ENCODE measurements at regions not wholly inside any gene's neighbourhood (a gene's known extent, or its start where the extent isn't known, plus 50 kb on each side); places are given as distances from the start of the nearest gene placed in this dataset.

DNA sequence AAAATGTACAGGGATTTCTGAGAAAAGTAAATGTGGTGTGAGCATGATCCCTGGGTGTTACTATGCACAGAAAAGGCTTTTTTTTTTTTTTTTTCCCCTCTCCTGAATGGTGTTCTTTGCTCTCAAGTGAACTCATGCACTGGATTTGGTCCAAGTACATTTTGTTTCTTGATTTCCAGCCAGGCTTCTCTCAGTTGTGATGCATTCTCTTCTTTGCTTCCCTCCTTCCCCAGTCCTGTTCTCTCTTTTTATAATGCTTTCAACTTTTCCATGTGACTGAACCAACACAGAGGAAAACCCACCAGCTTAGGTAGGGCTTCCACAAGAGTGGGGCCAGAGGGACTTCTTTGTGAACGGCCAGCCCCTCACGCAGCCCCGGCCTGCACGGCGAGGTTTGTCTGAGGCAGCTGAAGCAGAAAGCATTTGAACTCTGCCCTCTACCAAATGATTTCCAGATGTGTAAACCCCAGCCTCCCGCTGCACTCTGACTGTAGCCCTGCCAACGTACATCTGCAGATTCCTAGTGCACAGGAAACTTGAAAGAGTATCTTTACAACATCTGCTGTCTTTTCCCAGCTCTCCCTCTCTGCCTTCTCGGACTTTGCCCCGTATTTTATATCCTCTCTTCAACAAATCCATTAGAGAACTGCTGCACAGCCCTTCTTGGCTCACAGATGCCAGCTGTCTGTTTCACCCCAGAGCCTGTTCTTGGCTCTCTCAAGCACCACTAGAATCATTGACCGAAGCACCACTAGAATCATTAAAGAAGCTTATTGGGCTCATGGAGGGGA, 71.8 kb upstream of the CD180 start:
- DNase-seq (ENCODE audit: low read depth in 2 of 2), result no peak

DNA sequence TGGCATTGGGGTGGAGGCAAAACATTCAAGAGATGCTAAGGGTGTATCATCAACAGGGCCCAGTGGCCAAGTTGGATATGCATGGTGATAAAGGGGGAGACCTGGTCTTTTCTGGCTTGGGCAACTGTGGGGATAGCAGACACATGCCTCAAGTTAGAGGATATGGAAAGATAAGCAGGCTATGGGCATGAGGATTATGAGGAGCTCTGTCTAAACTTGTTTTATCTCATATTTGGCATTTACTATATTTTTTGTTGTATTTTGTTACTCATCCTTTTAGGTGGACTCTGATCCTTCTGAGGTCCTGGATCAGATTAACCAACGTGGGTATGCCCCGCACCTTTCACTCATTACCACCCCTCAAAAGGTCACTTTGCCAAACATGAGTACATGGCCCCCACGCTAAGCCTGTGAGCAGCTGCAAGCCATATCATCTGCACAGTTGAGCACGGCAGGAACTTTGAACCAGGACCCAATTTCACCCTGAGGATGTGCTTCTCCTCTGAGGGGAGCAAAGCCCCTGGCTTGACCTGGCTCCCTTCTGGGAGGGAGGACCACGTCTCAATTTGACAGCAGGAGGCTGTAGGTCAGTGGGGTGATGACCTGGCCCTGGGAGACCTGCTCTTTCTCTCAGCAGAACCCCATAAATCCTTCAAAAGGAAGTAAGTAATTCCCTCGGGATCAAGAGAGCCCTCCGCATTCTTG, 71.1 kb upstream of the CD180 start:
- DNase-seq (ENCODE audit: low read depth in 2 of 2), result no peak

DNA sequence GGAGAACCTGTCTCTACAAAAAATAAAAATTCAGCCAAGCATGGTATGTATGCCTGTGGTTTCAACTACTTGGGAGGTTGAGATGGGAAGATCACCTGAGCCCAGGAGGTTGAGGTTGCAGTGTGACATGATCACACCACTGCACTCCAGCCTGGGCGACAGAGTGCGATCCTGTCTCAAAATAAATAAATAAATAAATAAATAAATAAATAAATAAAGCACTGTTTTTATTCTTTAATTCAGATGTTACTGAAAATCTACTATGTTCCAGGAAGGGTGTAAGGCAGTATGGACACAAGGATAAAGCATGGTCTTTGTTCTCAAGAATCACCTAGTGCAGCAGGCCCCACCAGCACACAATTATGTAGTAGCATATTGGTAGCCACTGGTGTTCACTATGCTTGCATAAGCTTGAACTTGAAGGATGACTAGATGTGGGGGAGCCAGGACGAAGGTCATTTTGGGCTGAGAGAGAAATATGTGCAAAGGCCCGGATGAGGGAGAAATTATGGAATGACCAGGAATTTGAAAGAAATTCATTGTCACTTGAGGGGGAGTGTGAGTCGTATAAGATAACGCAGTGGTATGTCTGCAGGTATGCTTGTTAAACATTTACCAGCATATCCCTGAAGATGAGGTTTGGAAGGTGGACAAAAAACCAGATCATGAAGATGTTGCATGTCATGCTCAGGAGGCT, 70.2 kb upstream of the CD180 start:
- DNase-seq (ENCODE audit: low read depth in 2 of 2), result no peak

DNA sequence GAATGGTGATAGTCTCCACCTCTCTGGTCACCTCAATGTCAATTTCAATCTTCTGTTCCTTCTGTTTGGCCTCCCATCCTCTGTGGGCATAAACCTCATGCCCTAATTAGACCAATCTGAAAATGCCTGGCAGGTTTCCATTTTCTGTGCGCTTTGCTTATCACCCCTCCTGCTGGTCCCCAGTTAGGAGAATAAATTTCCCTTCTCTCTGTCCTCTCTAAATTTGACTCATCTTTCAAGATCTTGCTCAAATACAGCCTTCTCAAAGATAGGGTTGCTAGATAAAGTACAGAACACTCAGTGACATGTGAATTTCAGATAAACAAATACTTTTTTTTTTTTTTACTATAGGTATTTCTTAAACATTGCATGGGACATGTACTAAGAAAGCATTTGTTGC, 69.4 kb upstream of the CD180 start:
- DNase-seq (ENCODE audit: low read depth in 2 of 2), result no peak

DNA sequence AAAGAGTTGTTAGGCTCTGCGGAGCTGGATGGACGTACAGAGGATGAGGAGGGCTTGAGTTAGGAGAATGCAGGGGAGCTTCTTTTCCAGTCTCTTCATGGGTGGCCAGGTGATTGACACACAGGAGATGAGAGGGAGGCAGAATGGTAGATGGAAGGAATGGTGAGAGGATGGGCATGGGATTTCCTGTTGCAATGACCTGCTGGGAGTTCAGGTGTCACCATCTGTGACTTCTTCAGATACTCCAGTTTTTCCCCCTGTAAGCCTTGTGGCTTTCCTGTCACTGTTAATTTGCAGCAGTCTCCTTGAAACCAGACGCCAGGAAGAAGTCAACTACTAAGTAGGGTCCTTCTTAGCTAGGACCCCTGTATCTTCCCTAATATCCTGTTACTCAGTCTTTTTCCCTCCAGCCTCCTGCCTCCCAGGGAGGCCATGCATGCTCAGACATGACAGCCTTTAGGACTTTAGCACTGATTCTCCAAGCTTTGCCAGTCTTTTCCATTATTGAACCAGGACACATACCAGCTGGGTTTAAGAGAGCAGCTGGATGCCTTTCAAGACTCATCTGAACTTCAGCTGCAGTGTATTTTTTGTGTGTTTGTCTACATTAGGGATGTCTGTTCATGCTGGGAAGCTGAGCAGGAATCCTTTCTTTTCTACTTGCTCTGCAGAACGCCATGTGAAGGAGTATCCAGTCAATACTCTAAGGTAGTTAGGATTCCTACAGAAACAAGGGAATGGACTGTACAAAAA, 67.2 kb upstream of the CD180 start:
- no peak for DNase-seq (ENCODE audit: low read depth in 2 of 2)

DNA sequence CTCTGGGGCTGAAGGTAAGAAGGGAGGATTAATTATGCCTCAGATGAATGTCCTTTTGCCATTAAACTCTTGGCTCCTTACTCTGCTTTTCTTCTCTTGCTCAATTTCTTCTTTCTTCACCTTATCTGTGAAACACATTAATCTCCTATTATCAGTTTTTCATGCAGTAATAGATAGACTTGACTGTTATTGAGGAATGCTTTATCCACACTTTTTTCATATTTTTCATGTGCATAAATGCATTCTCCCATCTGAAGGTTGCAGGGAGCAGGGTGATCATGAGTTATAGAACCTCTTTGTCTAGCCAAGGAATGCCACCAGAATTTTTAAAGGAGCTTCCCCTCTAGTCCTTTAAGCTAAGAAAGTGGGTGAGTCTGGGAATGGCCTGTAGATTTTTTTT, 66.4 kb upstream of the CD180 start:
- DNase-seq (ENCODE audit: low read depth in 2 of 2), result no peak

DNA sequence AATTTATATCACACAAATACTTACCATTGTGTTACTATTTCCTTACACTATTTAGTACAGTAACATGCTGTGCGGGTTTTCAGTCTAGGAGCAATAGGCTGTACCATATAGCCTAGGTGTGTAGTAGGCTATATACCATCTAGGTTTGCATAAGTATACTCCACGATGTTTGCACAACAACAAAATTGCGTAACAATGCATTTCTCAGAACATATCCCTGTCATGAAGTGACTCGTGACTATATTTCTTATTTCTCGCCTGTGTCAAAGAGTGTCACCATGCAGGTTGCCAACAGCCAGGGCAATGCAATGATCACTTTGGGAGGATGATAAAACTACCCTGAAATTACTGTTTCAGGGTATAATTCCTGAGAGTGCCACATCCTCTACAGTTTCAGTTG, 65.6 kb upstream of the CD180 start:
- DNase-seq (ENCODE audit: low read depth in 2 of 2), result no peak

DNA sequence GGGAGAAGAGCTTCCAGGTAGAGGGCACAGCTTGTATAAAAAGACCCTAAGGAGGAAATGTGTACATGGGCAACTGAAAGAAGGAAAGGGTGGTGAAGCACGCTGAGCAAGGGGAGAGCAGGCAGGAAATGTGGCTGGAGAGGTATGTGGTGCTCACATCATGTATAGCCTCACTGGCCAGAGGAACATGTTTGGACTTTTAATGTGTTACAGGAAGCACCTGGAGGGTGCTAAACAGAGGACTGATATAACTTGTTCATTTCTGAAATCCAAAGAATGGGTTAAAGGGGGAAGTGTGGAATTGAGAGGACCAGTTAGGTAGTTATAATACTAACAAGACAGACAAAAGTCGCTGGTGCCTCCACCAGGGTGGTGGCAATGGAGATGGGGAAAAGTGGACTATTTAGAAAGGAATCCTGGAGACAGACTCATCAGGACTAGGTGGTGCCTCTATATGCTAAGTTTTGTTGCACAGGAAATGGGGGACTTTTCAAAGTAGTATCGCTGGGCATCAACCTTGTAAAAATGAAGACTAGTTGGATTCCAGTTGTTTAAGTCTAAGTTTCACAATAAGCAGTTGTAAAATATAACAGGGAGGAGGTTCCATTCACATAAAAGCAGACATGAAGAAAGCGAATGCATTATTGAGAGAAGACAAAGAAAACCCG, 63.1 kb upstream of the CD180 start:
- no peak for DNase-seq (ENCODE audit: low read depth in 2 of 2)

DNA sequence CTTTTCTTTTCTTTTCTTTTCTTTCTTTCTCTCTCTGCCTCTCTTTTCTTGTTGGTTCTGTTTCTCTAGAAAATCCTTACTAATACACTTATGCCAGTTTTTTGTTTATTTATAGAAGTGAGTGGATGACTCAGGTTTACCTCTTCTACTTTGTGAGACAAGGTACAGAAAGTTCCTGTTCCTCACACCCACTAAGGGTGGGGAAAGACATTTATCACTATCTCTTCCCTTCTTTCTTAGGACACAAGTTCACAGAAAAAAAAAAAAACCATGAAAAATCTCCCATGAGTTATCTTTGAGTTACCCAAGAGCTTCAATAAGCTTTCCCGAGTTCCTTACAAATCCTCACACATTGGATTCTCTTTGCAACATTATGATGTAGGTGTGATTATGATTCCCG, 60.9 kb upstream of the CD180 start:
- no peak for DNase-seq (ENCODE audit: low read depth in 2 of 2)

DNA sequence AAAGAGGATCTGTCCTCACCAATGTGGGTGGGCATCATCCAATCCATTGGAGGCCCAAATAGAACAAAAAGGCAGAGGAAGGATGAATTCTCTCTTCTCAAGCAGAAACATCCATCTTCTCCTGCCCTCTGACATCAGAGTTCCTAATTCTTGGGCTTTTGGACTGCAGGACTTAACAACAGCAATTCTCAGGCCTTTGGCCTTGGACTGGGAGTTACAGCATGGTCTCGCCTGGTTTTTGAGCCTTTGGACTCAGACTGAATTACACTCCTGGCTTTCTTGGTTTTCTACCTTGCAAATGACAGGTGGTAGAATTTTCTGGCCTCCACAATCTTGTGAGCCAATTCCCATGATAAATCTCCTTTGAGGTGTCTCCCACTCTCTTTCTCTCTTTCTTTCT, 60.5 kb upstream of the CD180 start:
- no peak for DNase-seq (ENCODE audit: low read depth in 2 of 2)

DNA sequence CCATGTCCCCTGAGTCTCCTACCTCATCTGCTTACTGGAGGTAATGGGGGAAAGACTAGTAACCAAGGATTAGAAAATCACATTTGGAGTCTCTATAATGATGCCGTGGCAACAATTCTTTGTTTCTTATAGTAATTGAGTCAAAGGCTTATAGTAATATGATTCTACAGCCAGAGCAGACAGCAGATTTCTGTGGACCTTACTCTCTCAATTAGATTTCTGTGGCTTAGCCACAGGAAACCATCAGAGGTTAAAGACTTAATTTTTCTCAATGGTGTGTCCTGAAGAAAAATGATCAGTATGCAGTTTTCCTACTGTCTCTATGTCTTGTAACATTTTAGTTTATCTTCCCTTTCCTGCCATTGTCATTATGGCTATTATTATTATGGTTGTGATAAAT, 59.3 kb upstream of the CD180 start:
- DNase-seq (ENCODE audit: low read depth in 2 of 2), result no peak

DNA sequence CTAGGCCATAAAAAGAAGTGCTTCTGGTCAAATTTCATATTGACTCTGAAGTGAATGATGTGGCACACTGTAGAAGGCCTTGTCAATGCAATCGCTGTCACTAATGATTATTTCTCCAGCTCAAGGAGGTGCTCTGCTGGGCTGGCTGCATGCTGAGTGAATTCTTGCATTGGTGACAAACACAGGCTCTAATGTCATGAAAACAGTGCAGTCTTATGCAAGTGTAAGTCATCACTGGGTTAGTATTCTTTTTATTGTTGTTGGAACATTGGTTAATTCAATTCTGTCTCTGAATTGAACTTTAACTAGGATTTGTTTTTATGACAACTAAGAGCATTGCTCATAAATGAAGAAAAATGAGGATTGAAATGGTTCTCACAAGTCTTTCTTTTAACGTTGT, 57.3 kb upstream of the CD180 start:
- no peak for DNase-seq (ENCODE audit: low read depth in 2 of 2)

DNA sequence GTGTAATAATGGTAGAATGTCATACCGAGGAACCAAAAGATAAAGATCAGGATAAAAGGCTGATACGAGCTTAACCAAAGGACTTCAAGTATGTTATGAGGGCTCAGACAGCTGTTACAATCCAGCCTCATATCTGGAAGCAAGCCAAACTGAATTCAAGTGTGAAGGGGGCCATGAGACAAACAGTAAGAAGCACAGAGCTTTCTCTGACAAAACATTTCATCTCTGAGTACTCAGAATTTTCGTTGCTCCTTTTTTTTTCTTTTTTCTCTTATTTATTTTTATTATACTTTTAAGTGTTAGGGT, 52.9 kb upstream of the CD180 start:
- DNase-seq (ENCODE audit: low read depth in 2 of 2), result no peak

DNA sequence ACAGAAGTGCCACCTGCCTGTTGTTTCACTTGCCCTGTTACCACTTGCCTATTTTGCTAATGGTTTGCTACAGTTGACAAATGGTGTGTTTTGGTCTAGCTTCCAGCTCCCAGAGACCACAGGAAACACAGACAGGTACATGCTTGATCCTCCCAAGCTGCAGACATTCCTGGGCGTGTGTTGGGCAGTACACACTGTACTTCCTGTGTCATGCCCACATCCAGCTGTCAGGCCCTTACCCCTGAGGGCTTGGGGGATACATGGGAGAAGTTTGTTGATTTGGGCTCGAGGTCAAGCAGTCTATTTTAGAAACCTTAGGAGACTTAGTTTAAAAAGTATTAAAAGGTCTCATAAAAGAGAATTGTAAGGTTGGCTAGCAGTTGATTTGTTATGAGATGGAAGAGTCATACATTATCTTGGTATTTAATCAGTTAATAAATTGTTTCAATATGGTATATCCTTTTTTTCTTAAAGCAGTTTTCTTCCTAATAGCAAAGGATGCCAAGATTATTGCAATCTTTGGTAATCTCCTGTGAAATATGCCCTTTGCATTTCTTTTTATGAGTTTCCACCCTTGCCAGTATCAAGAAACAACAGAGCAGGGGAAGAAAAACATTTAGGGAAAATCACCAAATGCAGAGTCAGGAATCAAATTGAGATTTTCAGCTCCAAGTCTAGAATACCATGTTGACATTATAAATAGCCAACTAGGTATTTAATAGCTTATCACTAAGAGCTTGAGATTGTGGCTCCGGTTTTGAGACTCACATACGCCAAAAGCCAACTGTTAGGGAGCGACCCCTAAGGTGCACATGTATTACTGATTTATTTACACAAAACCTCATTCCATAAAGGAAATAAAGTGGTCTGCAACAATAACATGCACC, 52.3 kb upstream of the CD180 start:
- no peak for DNase-seq (ENCODE audit: low read depth in 2 of 2)

DNA sequence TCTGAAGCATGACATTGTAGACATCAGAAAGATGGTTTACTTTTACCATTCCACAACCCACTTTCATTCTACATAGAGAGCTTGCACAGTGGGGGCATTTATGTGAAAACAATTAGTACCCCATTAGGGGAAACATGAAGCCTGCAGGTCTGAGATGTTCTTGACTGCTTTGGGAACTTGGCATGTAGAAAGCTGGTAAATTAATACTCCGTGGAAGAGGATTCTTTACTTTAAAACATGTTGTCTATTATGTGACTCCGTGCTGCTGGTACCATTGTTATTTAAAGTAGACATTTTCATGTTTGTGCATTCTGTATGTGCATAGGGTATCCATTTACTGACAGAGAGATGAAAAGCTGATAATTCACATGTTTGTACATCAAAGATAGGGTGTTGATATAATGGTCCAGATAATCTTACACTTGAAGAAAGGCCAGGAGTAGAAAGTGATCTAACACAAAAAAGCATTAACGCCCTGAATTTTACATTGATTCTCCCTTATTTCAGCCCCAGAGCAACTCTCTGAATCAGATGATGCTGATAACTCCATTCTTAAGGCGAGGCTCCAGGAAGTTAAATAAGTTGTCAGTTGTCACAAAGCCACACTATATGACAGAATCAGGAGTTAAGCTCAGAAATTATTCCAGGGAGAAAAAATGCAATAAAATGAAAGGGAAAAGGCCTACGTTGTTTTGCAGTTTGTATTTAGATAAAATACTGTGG, 50.1 kb upstream of the CD180 start:
- DNase-seq (ENCODE audit: low read depth in 2 of 2), result no peak
